ENCODE measurements at regions not wholly inside any gene's neighbourhood (a gene's known extent, or its start where the extent isn't known, plus 50 kb on each side); places are given as distances from the start of the nearest gene placed in this dataset.
A peak's percentile ranks its signal among the peaks of the same experiment; 100 is the strongest.

DNA sequence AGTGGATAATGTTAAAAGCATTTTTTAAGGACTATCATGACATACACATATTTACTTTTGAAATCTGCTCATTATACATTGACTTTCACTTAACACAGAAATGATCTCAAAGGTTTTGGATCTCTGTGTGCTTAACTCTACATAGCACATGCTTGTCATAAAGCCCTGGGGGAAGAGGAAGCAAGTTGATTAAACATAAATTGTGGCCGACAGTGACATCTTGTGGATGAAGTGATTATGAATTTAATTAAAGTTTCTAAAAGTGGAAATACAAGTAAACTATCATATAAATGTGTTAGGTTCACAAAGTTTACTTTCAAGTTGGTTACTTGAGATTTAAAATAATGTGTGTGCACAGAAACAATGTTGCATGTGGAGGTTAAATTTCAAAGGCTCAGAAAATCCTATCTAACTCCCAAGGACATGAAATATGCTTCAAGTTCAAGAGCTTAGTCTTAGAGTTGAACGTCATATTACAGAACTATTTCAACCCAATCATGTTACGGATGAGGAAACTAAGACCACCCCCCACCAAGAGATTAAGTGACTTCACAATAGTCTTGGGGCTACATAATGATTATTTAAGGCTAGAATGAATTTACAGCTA lies 1247.8 kb downstream of the GATA3 start:
- TF ChIP-seq, protein P1, sequence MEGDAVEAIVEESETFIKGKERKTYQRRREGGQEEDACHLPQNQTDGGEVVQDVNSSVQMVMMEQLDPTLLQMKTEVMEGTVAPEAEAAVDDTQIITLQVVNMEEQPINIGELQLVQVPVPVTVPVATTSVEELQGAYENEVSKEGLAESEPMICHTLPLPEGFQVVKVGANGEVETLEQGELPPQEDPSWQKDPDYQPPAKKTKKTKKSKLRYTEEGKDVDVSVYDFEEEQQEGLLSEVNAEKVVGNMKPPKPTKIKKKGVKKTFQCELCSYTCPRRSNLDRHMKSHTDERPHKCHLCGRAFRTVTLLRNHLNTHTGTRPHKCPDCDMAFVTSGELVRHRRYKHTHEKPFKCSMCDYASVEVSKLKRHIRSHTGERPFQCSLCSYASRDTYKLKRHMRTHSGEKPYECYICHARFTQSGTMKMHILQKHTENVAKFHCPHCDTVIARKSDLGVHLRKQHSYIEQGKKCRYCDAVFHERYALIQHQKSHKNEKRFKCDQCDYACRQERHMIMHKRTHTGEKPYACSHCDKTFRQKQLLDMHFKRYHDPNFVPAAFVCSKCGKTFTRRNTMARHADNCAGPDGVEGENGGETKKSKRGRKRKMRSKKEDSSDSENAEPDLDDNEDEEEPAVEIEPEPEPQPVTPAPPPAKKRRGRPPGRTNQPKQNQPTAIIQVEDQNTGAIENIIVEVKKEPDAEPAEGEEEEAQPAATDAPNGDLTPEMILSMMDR (IDR thresholded peaks at IDR 0.05; ENCODE audit: low read depth, low read length, missing input control), result peak; percentile 32
- no peak for TF ChIP-seq NR2F2 (IDR thresholded peaks at IDR 0.05)
